Erythroblast (primary cell): ENCODE measurements at regions not wholly inside any gene's neighbourhood (a gene's known extent, or its start where the extent isn't known, plus 50 kb on each side); places are given as distances from the start of the nearest gene placed in this dataset.

Source experiments
- GATA1 ChIP-seq: IDR thresholded peaks from 2 replicates; pipeline ENCODE4 v1.6.1; 2011; ENCODE audit warnings: low read depth, mild to moderate bottlenecking, control low read depth, low read length, moderate library complexity
- POLR2A ChIP-seq: IDR thresholded peaks from 2 replicates; pipeline ENCODE4 v1.6.1; 2011; ENCODE audit warnings: mild to moderate bottlenecking, low read length

DNA sequence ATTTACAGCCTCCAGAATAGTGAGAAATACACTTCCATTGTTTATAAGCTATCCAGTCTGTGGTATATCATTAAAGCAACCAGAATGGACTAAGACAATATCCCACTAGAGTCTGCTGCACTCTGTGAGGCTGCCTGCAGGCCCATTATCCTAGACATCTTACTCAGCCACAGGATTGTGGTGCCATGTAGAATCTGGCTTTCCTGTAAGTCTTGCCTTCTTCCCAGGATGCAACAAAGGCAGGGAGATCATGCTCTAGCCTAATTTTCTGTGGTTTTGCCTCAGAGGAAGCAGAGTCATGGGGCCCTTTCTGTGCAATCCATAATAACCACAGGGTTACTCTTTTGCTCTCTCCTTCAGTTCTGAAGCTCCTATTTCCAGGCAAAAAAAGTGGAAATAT is 299.1 kb upstream of the DEPDC1 start:
- TF ChIP-seq POLR2A (no peak), GATA1 (no peak)
